HG03439 (cell line): ENCODE measurements at regions not wholly inside any gene's neighbourhood (a gene's known extent, or its start where the extent isn't known, plus 50 kb on each side); places are given as distances from the start of the nearest gene placed in this dataset.
"Not testable (repeated sequence)": the region's sequence is repeated elsewhere in the genome, so short reads cannot be mapped to it uniquely, and the experiment has no call there.

Source experiments
- ATAC-seq: cut with Tn5 transposase; IDR thresholded peaks from one replicate; pipeline ENCODE4 v1.9.1; 2021; ENCODE audit warnings: mild to moderate bottlenecking, moderate library complexity; ENCODE audit not compliant: unreplicated experiment

DNA sequence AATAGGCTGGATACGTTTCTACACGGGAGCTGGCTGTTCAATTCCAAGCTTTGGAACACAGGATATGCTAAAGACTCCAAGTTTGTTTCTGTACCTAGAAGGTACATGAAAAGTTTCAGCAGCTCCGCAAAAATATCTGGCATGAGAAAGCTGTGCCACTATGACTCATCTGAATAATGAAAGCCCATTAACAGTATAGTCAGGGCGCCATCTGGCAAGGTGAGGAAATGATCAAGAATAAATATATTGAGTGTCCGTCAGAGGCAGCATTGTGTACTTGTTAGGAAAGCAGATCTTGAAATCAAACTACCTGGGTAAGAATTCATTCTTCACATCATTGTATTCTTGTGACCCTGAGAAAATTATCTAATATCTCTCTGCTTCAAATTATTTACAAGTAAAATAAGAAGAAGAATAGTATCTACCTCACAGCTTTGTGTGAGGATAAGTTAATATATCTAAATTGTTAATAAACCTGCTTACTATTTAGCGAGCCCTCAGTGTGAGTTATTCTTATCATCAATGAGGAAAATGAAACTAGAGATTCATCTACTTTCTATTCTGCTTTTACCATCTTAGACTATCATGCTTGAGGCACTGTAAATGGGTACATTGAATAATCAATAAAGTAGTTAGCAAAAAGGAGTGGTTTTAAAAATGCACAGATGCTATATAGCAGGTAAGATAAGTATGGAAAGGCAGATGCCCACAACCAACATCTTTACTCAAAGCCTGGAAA lies 53.5 kb downstream of the FSCB start:
- no peak for ATAC-seq

DNA sequence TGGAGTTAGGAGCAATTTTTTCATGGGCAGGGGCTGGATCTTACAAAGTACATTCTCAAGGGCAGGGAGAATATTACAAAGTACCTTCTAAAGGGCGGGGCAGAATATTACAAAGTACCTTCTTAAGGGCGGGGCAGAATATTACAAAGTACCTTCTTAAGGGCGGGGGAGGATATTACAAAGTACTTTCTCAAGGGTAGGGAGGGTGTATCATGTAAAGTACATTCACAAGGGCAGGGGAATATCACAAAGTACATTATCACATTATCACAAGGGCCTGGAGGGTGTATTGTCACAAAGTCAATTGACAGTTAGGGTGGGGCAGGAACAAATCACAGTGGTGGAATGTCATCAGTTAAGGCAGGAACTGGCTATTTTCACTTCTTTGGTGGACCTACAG lies 56.9 kb downstream of the FSCB start:
- ATAC-seq: not testable (repeated sequence)

DNA sequence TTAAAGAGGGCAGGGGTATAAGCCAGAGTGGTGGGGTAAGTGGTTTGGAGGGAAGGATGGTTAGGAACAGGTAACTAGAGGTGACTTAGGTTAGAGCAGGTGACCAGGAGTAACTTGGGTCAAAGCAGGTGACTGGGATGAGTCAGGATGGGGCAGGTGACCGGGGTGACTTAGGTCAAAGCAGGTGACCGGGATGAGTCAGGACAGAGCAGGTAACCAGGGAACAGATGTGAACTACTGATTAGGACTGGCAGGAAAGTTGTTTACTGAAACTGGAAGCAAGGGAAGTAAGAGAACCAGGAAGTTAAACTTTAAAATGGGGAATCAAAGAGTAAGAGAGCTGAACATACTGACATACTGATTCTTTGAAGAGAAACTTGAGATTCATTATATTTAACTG lies 57.4 kb downstream of the FSCB start:
- no peak for ATAC-seq

DNA sequence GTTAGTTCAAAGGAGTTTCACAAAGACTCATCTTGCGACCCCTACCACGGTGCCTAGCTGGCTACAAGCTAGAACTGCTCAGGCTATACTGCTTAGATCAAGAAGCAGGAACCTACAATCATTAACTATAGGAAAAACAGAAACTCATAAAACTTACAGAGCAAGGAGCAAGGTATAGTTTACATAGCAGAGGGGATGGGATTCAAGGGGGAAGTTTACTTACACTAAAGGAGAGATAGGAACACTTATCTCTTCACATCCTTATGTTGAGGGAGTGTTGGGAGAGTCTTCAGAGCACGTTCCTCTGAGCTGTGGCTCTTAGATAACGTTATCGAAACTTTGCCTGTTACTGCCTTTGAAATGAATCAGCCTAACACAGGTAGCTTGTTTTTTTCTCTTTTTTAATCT lies 58.1 kb downstream of the FSCB start:
- ATAC-seq: no peak

DNA sequence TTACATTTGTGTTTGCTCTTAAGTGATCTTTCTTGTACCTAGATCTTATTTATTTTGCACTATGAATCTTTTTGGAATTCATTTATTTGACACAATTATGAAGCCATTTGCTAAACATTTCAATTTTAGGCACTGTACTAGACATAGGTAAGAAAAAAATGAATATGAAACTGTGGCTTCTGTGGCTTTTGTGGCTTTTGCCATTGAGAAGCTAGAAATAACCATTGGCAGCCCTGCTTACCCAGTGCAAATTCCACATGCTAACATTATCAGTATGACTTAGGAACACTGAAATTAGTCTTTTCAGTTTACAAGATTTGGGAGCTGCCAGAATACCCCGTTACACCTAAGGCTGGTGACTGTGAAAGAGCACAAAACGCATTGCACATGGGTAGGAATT lies 60.1 kb downstream of the FSCB start:
- ATAC-seq: no peak

DNA sequence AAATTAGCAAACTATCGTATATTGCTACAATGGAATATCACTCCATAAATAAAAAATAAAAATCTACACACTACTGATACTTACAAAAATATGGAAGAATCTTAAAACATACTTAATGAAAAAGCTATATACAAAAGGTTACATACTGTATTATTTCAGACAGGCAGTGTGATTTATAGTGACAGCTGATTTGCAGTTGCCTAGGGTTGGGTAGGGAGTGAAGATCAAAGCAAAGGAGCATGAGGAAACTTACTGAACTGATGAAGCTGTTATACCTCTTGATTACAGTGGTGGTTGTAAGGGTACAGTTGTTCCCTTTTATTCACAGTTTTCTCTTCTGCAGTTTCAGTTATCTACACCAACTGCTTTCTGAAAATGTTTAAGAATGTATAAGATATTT lies 62.6 kb downstream of the FSCB start:
- ATAC-seq: no peak

GRCh38 chr14:44438936-44439335 lies 68.1 kb downstream of the FSCB start:
- ATAC-seq: no peak

DNA sequence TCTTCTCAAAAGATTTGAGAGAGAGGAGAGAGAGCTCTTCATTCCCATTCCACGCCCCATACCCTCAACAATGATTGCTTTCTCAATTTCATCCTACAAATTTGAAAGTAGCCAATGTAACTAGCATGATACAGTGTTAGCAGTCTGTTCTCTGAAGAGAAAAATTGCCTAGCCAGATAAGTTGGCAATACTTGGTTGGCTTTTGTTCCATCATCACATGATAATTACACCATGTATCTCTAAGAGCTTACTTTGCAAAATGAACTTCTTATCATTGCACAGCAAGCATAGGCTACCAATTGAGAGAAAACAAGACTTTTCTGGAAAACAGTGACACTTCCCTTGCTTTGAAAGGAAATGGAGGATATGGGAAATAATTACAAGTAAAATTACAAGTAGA lies 68.9 kb downstream of the FSCB start:
- ATAC-seq: no peak

DNA sequence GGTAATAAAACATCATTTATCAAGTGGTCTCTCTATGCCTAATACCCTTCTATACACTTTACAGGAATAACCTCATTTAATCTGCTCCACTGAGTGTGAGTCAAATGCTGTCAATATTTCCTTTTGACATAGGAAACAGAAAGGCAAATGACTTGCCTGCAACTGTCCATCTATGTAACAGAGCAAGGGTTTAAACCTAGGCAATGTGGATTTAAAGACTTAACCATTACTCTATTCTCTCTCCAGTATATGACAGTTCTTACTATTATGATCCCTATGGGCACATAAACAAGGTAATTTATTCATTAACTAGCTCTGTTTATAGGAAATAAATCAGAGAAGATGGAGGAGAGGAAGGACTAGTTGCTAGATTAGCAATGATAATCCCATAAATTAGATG lies 70.6 kb downstream of the FSCB start:
- no peak for ATAC-seq

DNA sequence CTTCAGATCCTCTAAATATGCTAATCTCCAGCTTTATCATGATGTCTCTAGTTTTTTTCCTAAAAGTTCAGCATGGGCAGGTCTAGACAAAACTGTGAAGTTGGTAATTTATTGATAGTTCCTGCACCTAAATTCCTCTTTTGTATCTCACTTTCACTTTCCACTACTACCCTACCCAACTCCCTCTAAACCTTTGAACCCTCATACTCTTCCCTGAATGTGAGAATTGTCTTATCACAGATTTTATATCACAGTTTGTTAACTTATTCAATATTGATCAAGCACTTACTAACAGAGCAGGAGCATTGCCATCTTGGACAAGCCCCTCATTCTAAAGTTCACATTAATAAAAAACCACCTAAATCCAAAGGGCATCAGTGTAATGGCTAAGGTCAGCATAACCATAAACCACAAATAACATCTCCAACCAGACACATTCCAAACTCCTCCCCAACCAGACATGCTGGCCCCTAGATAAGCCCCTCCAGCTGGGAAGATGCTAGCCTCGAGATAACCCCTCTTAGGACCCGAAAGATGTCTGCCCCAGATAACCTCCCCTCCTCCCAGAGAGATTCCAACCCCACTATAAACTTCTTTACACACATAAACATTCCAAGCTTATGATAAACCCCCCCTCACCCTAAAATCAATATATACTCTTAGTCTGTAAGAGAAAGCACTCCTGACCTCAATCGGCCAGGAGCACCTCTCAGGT lies 78.7 kb downstream of the FSCB start:
- no peak for ATAC-seq

- no peak for ATAC-seq
Measured at GRCh38 chr14:44422699-44423098, 84.4 kb downstream of the FSCB start.

GRCh38 chr14:44420226-44420625 lies 86.9 kb downstream of the FSCB start:
- no peak for ATAC-seq

GRCh38 chr14:44418856-44419255 lies 88.2 kb downstream of the FSCB start:
- ATAC-seq: no peak

DNA sequence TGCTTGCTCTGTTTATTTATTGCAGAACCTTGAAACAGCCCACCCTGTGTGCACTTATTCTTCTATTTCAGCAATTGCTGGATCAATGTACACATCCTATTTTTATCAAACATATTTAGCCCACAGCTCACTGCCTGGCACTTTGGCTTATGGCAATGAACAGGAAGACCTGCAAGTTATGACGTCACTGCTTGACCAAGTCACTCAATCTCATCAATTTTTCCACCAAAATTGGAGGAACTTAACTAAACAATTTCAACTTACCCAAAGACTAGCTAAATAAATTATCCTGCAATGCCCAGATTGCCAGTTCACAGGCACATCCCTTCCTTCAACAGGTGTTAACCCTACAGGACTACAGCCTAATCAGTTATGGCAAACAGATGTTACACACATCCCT lies 89.3 kb downstream of the FSCB start:
- ATAC-seq: no peak

GRCh38 chr14:44414646-44415045 lies 92.4 kb downstream of the FSCB start:
- no peak for ATAC-seq

DNA sequence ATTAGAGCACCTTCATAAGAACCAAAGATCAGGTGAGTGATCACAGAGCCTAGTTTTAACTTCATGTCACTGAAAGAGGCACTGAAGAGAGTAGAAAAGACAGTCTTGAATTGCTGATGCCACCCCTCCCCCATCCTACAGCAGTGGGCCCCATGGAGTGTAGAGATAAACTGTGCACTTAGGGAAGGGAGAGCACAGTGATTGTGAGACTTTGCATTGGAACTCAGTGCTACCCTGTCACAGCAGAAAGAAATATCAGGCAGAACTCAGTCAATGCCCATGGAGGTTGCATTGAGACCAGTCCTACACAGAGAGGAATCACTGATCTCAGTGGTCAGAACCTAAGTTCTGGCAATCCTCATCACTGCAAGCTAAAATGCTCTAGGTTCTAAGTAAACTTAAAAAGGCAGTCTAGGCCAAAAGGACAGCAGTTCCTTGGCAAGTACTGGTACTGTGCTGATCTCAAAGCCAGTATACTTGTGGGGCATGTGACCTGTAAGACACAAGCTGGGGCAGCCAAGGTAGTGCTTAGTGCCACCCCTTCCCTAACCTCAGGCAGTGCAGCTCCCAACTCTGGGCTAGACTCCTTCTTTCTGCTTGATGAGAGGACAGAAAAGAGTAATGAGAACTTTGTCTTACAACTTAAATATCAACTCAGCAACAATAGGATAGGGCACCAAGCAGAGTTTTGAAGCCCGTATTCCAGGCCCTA lies 94.1 kb downstream of the FSCB start:
- ATAC-seq: no peak

- ATAC-seq: no peak
Measured at GRCh38 chr14:44405011-44405486, 102.0 kb downstream of the FSCB start.

GRCh38 chr14:44404599-44404998 lies 102.5 kb downstream of the FSCB start:
- no peak for ATAC-seq

DNA sequence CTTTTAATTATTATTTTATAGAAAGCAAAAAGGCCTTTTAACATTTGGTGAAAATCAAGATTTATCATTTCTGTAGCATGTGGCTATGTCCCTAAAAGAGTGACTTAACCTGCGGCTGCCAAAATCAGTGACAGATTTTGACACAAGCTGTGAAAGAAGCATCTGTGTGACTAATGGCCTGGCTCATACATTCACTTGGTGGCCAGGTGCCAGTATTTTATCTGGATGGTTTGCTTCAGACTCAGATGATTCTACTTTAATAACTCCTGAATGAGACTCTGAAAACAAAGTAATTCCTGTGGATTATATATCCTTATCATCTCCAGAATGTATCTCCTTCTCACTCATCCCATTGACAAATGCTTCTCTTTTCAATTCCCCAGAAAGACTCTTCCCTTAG lies 103.0 kb downstream of the FSCB start:
- ATAC-seq: no peak

DNA sequence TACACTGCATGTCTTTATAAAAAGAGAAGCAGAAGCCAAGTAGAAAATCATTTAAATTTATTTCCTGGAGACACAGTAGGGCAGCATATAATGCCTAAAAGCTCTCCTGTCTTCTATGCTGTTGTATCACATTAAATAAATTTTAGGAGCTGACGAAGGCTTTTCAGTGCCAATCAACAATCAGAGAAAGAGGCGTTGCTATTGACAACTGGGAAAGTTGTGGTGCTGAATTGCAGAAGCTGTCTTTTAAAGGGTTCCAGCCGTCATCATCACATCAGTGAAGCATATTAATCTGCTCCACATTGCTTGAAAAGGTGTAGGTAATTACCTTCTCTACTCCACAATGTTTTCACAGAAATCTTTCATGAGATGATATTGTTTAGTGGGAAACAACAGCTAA lies 103.9 kb downstream of the FSCB start:
- no peak for ATAC-seq

DNA sequence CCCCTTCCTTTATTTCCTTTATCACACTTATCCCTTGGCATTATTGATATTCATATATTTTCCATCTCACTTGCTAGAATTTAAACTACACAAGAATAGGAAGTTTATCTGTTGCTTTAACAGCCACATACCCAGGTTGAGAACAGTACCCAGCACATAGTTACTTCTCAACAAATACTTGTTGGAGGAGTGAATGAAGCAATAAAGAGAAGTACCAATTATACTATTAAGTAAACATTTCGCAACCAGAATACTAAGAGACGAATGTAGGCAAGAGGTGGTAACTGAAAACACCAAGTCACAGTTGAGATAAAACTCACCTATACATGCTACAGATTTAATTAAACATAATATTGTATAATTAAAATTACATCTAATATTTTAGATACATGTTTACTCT lies 110.9 kb downstream of the FSCB start:
- no peak for ATAC-seq

DNA sequence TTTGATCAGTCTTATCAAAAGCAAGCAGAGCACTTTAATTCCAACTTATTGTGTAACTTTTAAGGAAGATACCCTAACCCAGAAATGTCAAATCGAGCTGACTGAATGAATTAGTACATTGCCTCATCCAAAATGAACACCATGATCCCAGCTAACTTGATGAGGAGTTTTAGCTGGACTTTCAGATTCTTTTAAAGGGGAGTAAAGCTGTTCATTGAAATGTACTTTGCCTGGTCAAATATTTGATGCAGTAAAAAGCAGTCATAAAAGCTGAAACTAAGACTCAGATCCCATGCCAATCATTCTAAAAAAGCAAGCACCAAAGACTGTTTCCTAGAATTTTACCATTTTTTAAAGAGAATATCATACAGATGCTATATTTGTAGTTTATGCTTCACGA lies 114.1 kb downstream of the FSCB start:
- ATAC-seq: no peak
